GM19239 (cell line): ENCODE measurements at regions not wholly inside any gene's neighbourhood (a gene's known extent, or its start where the extent isn't known, plus 50 kb on each side); places are given as distances from the start of the nearest gene placed in this dataset.
"Not testable (repeated sequence)": the region's sequence is repeated elsewhere in the genome, so short reads cannot be mapped to it uniquely, and the experiment has no call there.

Experiments used
- DNase-seq: peaks from one replicate; pipeline ENCODE4 v3.0.0; 2011; ENCODE audit warnings: low spot score; ENCODE audit not compliant: insufficient read length
- FAIRE-seq: peaks from 2 replicates; lab custom pipeline; 2011; peaks lifted over from hg19 to GRCh38; lab: Jason Lieb, UNC

- no peak for DNase-seq
- no peak for FAIRE-seq
Measured at GRCh38 chrX:77347572-77347971, 99.6 kb upstream of the FGF16 start.

- FAIRE-seq, result no peak
Measured at GRCh38 chrX:77389891-77390290, 57.3 kb upstream of the FGF16 start.

DNA sequence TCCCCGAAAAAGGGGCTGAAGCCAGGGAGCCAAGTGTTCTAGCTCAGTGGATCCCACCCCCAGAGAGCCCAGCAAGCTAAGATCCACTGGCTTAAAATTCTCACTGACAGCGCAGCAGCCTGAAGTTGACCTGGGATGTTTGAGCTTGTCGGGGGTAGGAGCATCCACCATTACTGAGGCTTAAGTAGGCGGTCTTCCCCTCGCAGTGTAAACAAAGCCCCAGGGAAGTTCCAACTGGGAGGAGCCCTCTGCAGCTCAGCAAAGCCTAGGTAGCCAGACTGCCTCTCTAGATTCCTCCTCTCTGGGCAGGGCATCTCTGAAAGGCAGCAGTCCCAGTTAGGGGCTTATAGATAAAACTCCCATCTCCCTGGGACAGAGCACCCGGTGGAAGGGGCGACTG is 56.8 kb upstream of the FGF16 start:
- FAIRE-seq, DNase-seq: not testable (repeated sequence)

More at GRCh38 chrX:77389891-77390290, 57.3 kb upstream of the FGF16 start:
- no peak for DNase-seq

- no peak for FAIRE-seq
- DNase-seq, result no peak
Measured at GRCh38 chrX:77396781-77397180, 50.4 kb upstream of the FGF16 start.
